HCT116 (cell line): ENCODE measurements at regions not wholly inside any gene's neighbourhood (a gene's known extent, or its start where the extent isn't known, plus 50 kb on each side); places are given as distances from the start of the nearest gene placed in this dataset.

Experiments used
- ATAC-seq: fragments of 200-7000 bp; cut with Tn5 transposase; 2 replicates; pipeline ENCODE4 v1.9.1; 2020; ENCODE audit warnings: mild to moderate bottlenecking, moderate library complexity
- BruUV-seq: library from RNA; stranded (reverse); fragments of 400-500 nt; replicated peaks from 2 replicates; lab custom pipeline; 2021; lab: Mats Ljungman, UMichigan
- CTCF ChIA-PET: fragments of 300-600 bp; sonication (Branson Sonifier 250); formaldehyde crosslinking; loops from one replicate; lab custom pipeline; 2021; ENCODE audit warnings: antibody characterized with exemption; lab: Charles Lee
- POLR2A ChIA-PET: fragments of 300-600, 350-600 bp; sonication (Branson Sonifier 250); formaldehyde crosslinking; loops from one replicate; lab custom pipeline; 2021; ENCODE audit warnings: antibody characterized with exemption; lab: Charles Lee
- RAD21 ChIA-PET, 2 experiments: fragments of 300-600 bp; sonication (Branson Sonifier 250); formaldehyde crosslinking; loops; one replicate each; lab custom pipeline; 2023; ENCODE audit warnings: low total read pairs in 2 of 2; ENCODE audit not compliant: uncharacterized antibody in 2 of 2, unreplicated experiment in 2 of 2, low non-redundant PET in 1 of 2; lab: Charles Lee
- DNase-seq: peaks from one replicate; pipeline ENCODE4 v3.0.0-alpha.2; 2010; ENCODE audit warnings: low read depth, low spot score
- H2AFZ ChIP-seq: fragments of 200-600 bp; shearing (Covaris generic), sonication (generic); 2 replicates; pipeline ENCODE4 v1.6.1; 2017; ENCODE audit warnings: low read depth, mixed run types, mixed read lengths, antibody characterized with exemption, low read length; ENCODE audit not compliant: poor library complexity, severe bottlenecking
- H3K27ac ChIP-seq: 2 replicates; pipeline ENCODE4 v1.5.1; 2012; ENCODE audit warnings: low read depth, low read length
- H3K27me3 ChIP-seq: fragments of 200-600 bp; sonication (generic); 2 replicates; pipeline ENCODE4 v1.6.1; 2016; ENCODE audit warnings: mixed run types, low read length, mixed read lengths; ENCODE audit not compliant: insufficient read depth
- H3K36me3 ChIP-seq, 2 experiments: fragments of 200-500 bp in 1 of 2; fragments of 200-600 bp in 1 of 2; sonication (Bioruptor generic) in 1 of 2; sonication (generic) in 1 of 2; 2 replicates each; pipeline versions ENCODE4 v1.5.1 to v1.6.1; 2014 to 2016; ENCODE audit warnings: low read length in 2 of 2, inconsistent platforms in 1 of 2, mixed read lengths in 1 of 2, mixed run types in 1 of 2; ENCODE audit not compliant: insufficient read depth in 2 of 2, control insufficient read depth in 1 of 2
- H3K4me1 ChIP-seq, 2 experiments: fragments of 200-600 bp in 1 of 2; sonication (generic) in 1 of 2; 2 replicates each; pipeline versions ENCODE4 v1.5.1 to v1.6.1; 2012 to 2017; ENCODE audit warnings: low read length in 2 of 2, inconsistent platforms in 1 of 2, mild to moderate bottlenecking in 1 of 2, mixed read lengths in 1 of 2, mixed run types in 1 of 2, moderate library complexity in 1 of 2; ENCODE audit not compliant: insufficient read depth in 2 of 2, control insufficient read depth in 1 of 2
- H3K4me2 ChIP-seq: fragments of 200-600 bp; sonication (generic); 2 replicates; pipeline ENCODE4 v1.6.1; 2017; ENCODE audit warnings: mixed run types, low read length, mixed read lengths
- H3K4me3 ChIP-seq, 2 experiments: fragments of 200-600 bp in 1 of 2; sonication (generic) in 1 of 2; replicated peaks in 1 of 2; 2 replicates each; pipeline ENCODE4 v1.5.1; 2011 to 2016; ENCODE audit warnings: low read length in 2 of 2, control low read depth in 1 of 2, low read depth in 1 of 2, mild to moderate bottlenecking in 1 of 2, mixed read lengths in 1 of 2, mixed run types in 1 of 2
- H3K79me2 ChIP-seq: fragments of 200-600 bp; sonication (generic); 2 replicates; pipeline ENCODE4 v1.6.1; 2017; ENCODE audit warnings: mild to moderate bottlenecking, mixed run types, low read length, moderate library complexity, mixed read lengths; ENCODE audit not compliant: insufficient read depth
- H3K9ac ChIP-seq: fragments of 200-600 bp; sonication (generic); 2 replicates; pipeline ENCODE4 v1.6.1; 2016; ENCODE audit warnings: low read length, mixed read lengths
- H3K9me2 ChIP-seq: fragments of 200-600 bp; sonication (generic), shearing (Covaris generic); 2 replicates; pipeline ENCODE4 v1.6.1; 2017; ENCODE audit warnings: mixed run types, mild to moderate bottlenecking, moderate library complexity; ENCODE audit not compliant: insufficient read depth
- H3K9me3 ChIP-seq, 2 experiments: fragments of 200-500 bp in 1 of 2; fragments of 200-600 bp in 1 of 2; sonication (Bioruptor generic) in 1 of 2; sonication (generic) in 1 of 2; 2 replicates each; pipeline ENCODE4 v1.6.1; 2014 to 2017; ENCODE audit warnings: low read length in 2 of 2, mixed read lengths in 2 of 2, inconsistent platforms in 1 of 2, low read depth in 1 of 2, mild to moderate bottlenecking in 1 of 2, mixed run types in 1 of 2, moderate library complexity in 1 of 2; ENCODE audit not compliant: control insufficient read depth in 1 of 2, insufficient read depth in 1 of 2
- H4K20me1 ChIP-seq: fragments of 200-600 bp; sonication (generic), shearing (Covaris generic); 2 replicates; pipeline ENCODE4 v1.6.1; 2017; ENCODE audit warnings: mixed run types, mild to moderate bottlenecking, moderate library complexity; ENCODE audit not compliant: insufficient read depth
- CBX3 ChIP-seq: IDR thresholded peaks from 2 replicates; pipeline ENCODE4 v1.6.1; 2012; ENCODE audit warnings: low read depth
- EZH2 ChIP-seq: fragments of 200-600 bp; sonication (generic); IDR thresholded peaks from 2 replicates; pipeline ENCODE4 v1.6.1; 2017; ENCODE audit warnings: antibody characterized with exemption, mixed run types
- JUND ChIP-seq: IDR thresholded peaks from 2 replicates; pipeline ENCODE4 v1.6.1; 2012
- MAX ChIP-seq: IDR thresholded peaks from 2 replicates; pipeline ENCODE4 v1.6.1; 2012
- POLR2A ChIP-seq: IDR thresholded peaks from 2 replicates; pipeline ENCODE4 v1.7.0; 2011; ENCODE audit warnings: borderline replicate concordance; ENCODE audit not compliant: insufficient read depth, insufficient read length; ENCODE audit errors: extremely low read depth
- REST ChIP-seq: IDR thresholded peaks from 2 replicates; pipeline ENCODE4 v1.6.1; 2012; ENCODE audit warnings: low read depth
- SIN3A ChIP-seq: IDR thresholded peaks from 2 replicates; pipeline ENCODE4 v1.6.1; 2012; ENCODE audit warnings: low read depth
- TCF7L2 ChIP-seq: IDR thresholded peaks from 2 replicates; pipeline ENCODE4 v1.7.0; 2011; ENCODE audit warnings: borderline replicate concordance, inconsistent platforms; ENCODE audit not compliant: insufficient read depth, insufficient read length; ENCODE audit errors: extremely low read depth
- intact Hi-C: fragments of 100-400 bp; cut with micrococcal nuclease; formaldehyde crosslinking; loops from 2 replicates; pipeline ENCODE4 v1.10.0; 2022
- TF ChIP-seq, protein P1 (sequence below): IDR thresholded peaks from 2 replicates; pipeline ENCODE4 v1.6.1; 2012
- TF ChIP-seq, protein P2 (sequence below), 3 experiments: fragments of 200-600 bp in 1 of 3; sonication (generic) in 1 of 3; IDR thresholded peaks in 2 of 3; conservative IDR thresholded peaks in 1 of 3; 2 replicates each; pipeline ENCODE4 v1.5.1; 2012 to 2017; ENCODE audit warnings: low read depth in 2 of 3, low read length in 2 of 3, antibody characterized with exemption in 1 of 3, borderline replicate concordance in 1 of 3, control low read depth in 1 of 3, mild to moderate bottlenecking in 1 of 3, mixed read lengths in 1 of 3, mixed run types in 1 of 3, moderate library complexity in 1 of 3; ENCODE audit not compliant: insufficient read depth in 1 of 3

DNA sequence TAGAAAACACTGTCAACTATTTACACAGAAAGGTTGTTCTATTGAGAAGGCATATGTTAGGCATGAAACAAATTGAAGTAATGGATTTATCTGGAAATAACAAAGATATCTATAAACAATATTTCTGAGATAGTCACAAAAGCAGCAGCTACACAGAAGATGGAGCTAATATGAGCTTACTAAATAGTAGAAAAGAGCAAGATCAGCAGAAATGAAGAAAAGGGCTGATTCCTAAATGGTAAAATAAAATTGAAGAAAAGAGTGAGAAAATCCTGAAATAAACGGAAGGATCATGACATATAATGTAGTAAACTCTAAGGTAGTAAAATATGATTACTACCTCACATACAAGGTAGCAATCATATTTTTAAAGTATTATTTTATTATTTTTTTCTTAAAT lies 1263.9 kb downstream of the FSCB start:
- CTCF ChIA-PET, result no interaction called here
- intact Hi-C loops, result no loop called here
- H3K27ac ChIP-seq, result no peak overlapping the region
- H3K9me3 ChIP-seq, result peaks cover 0 to 4% of the 10 kb centered on the region in 2 experiments; a peak in 1 of 4 replicates
- POLR2A ChIA-PET, result no interaction called here
- ATAC-seq, result no peak
- no peaks in the 10 kb centered on the region for H3K9me2 ChIP-seq
- no peaks in the 10 kb centered on the region for H4K20me1 ChIP-seq
- H3K79me2 ChIP-seq, result no peaks in the 10 kb centered on the region
- H3K4me2 ChIP-seq, result no peak overlapping the region
- no peak overlapping the region for H3K9ac ChIP-seq
- H3K36me3 ChIP-seq, result no peaks in the 10 kb centered on the region
- no peak overlapping the region for H3K4me3 ChIP-seq
- no peaks in the 10 kb centered on the region for H3K27me3 ChIP-seq
- RAD21 ChIA-PET, result no interaction called here
- H3K4me1 ChIP-seq, result no peaks in the 10 kb centered on the region
- TF ChIP-seq, protein P1, sequence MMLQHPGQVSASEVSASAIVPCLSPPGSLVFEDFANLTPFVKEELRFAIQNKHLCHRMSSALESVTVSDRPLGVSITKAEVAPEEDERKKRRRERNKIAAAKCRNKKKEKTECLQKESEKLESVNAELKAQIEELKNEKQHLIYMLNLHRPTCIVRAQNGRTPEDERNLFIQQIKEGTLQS, result no peak
- TF ChIP-seq TCF7L2 (no peak), POLR2A (no peak), SIN3A (no peak), REST (no peak), JUND (no peak)
- DNase-seq, result no peak
- BruUV-seq, result no TSS peak
- H2AFZ ChIP-seq, result no peak overlapping the region

GRCh38 chr14:43232261-43232660 lies 1274.8 kb downstream of the FSCB start:
- no peaks in the 10 kb centered on the region for H3K9me2 ChIP-seq
- H3K9me3 ChIP-seq, result no peaks in the 10 kb centered on the region
- H3K27me3 ChIP-seq, result no peaks in the 10 kb centered on the region
- H3K9ac ChIP-seq, result no peak overlapping the region
- H2AFZ ChIP-seq, result no peak overlapping the region
- DNase-seq (no peak), ATAC-seq (no peak)
- H3K36me3 ChIP-seq, result no peaks in the 10 kb centered on the region
- ChIA-PET CTCF (no interaction called here), POLR2A (no interaction called here), RAD21 (no interaction called here)
- H3K4me1 ChIP-seq, result no peaks in the 10 kb centered on the region
- H3K4me2 ChIP-seq, result no peak overlapping the region
- no peak overlapping the region for H3K27ac ChIP-seq
- intact Hi-C loops, result no loop called here
- H3K79me2 ChIP-seq, result no peaks in the 10 kb centered on the region
- H4K20me1 ChIP-seq, result no peaks in the 10 kb centered on the region
- no peak overlapping the region for H3K4me3 ChIP-seq
- no TSS peak for BruUV-seq
- TF ChIP-seq, protein P2, sequence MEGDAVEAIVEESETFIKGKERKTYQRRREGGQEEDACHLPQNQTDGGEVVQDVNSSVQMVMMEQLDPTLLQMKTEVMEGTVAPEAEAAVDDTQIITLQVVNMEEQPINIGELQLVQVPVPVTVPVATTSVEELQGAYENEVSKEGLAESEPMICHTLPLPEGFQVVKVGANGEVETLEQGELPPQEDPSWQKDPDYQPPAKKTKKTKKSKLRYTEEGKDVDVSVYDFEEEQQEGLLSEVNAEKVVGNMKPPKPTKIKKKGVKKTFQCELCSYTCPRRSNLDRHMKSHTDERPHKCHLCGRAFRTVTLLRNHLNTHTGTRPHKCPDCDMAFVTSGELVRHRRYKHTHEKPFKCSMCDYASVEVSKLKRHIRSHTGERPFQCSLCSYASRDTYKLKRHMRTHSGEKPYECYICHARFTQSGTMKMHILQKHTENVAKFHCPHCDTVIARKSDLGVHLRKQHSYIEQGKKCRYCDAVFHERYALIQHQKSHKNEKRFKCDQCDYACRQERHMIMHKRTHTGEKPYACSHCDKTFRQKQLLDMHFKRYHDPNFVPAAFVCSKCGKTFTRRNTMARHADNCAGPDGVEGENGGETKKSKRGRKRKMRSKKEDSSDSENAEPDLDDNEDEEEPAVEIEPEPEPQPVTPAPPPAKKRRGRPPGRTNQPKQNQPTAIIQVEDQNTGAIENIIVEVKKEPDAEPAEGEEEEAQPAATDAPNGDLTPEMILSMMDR (IDR thresholded peaks at IDR 0.05 in 2 of 3, conservative IDR thresholded peaks at IDR 0.05 in 1 of 3; ENCODE audit: borderline replicate concordance in 1 of 3, insufficient read depth in 1 of 3, low read depth in 2 of 3, low read length in 2 of 3), result no peak
- TF ChIP-seq CBX3 (no peak), TCF7L2 (no peak), SIN3A (no peak), MAX (no peak), EZH2 (no peak), REST (no peak)
